ENCODE measurements at regions not wholly inside any gene's neighbourhood (a gene's known extent, or its start where the extent isn't known, plus 50 kb on each side); places are given as distances from the start of the nearest gene placed in this dataset.

- DNase-seq (no peak), ATAC-seq (no peak)
- intact Hi-C loops (cut with DNase I), result no loop called here
- Histone ChIP-seq H3K27me3 (no peaks in the 10 kb centered on the region), H3K36me3 (replicated peaks in 1 of 2; ENCODE audit: insufficient read depth in 1 of 2, low read depth in 2 of 2) (no peaks in the 10 kb centered on the region), H3K4me3 (no peak overlapping the region), H3K27ac (no peak overlapping the region), H3K4me1 (no peaks in the 10 kb centered on the region), H3K9me3 (peaks cover 0 to 6% (median 0%) of the 10 kb centered on the region in 3 donors)
- 18 to 24% methylated on average over 1 of the region's 1 CpG for WGBS, 2 donors
- no peak for TF ChIP-seq CTCF (IDR thresholded peaks at IDR 0.05)
- no peak for TF ChIP-seq POLR2A (IDR thresholded peaks at IDR 0.05)
Measured at GRCh38 chr4:156217236-156217635, 263.6 kb upstream of the CTSO start.

- intact Hi-C loops (cut with DNase I), result no loop called here
- TF ChIP-seq POLR2A (IDR thresholded peaks at IDR 0.05), result no peak
- no peak for TF ChIP-seq CTCF (IDR thresholded peaks at IDR 0.05)
- DNase-seq, result no peak
Measured at GRCh38 chr4:156201050-156201449, 247.4 kb upstream of the CTSO start.

GRCh38 chr4:156198511-156198910, 244.8 kb upstream of the CTSO start:
- Histone ChIP-seq H3K9me3 (no peaks in the 10 kb centered on the region), H3K27me3 (no peaks in the 10 kb centered on the region), H3K27ac (no peak overlapping the region), H3K36me3 (replicated peaks in 1 of 2; ENCODE audit: insufficient read depth in 1 of 2, low read depth in 2 of 2) (no peaks in the 10 kb centered on the region), H3K4me3 (no peak overlapping the region), H3K4me1 (no peaks in the 10 kb centered on the region)
- WGBS, 2 donors, result 72 to 84% methylated on average over 13 to 15 of the region's 15 CpGs
- ATAC-seq (no peak), DNase-seq (no peak)
- TF ChIP-seq POLR2A (IDR thresholded peaks at IDR 0.05) (no peak), CTCF (IDR thresholded peaks at IDR 0.05) (no peak)
- intact Hi-C loops (cut with DNase I), result no loop called here

More at GRCh38 chr4:156201050-156201449, 247.4 kb upstream of the CTSO start:
- no peaks in the 10 kb centered on the region for H3K27me3 ChIP-seq
- no peaks in the 10 kb centered on the region for H3K36me3 ChIP-seq (replicated peaks in 1 of 2; ENCODE audit: insufficient read depth in 1 of 2, low read depth in 2 of 2)
- H3K4me1 ChIP-seq, result no peaks in the 10 kb centered on the region
- no peaks in the 10 kb centered on the region for H3K9me3 ChIP-seq
- ATAC-seq, result no peak
- no peak overlapping the region for H3K4me3 ChIP-seq
- no peak overlapping the region for H3K27ac ChIP-seq

GRCh38 chr4:156197216-156197615, 243.6 kb upstream of the CTSO start:
- Histone ChIP-seq H3K27ac (no peak overlapping the region), H3K27me3 (no peaks in the 10 kb centered on the region), H3K9me3 (no peaks in the 10 kb centered on the region), H3K4me3 (no peak overlapping the region), H3K36me3 (replicated peaks in 1 of 2; ENCODE audit: insufficient read depth in 1 of 2, low read depth in 2 of 2) (no peaks in the 10 kb centered on the region), H3K4me1 (no peaks in the 10 kb centered on the region)
- TF ChIP-seq CTCF (IDR thresholded peaks at IDR 0.05) (no peak), POLR2A (IDR thresholded peaks at IDR 0.05) (no peak)
- WGBS, 2 donors, result 72 to 76% methylated on average over 8 of the region's 8 CpGs
- DNase-seq, result no peak
- intact Hi-C loops (cut with DNase I), result no loop called here
- no peak for ATAC-seq

- Histone ChIP-seq H3K27ac (no peak overlapping the region), H3K9me3 (no peaks in the 10 kb centered on the region), H3K4me3 (no peak overlapping the region), H3K36me3 (replicated peaks in 1 of 2; ENCODE audit: insufficient read depth in 1 of 2, low read depth in 2 of 2) (no peaks in the 10 kb centered on the region), H3K27me3 (no peaks in the 10 kb centered on the region), H3K4me1 (no peaks in the 10 kb centered on the region)
- no peak for DNase-seq
- no peak for ATAC-seq
- TF ChIP-seq CTCF (IDR thresholded peaks at IDR 0.05), result no peak
- TF ChIP-seq POLR2A (IDR thresholded peaks at IDR 0.05), result no peak
- intact Hi-C loops (cut with DNase I), result no loop called here
- WGBS, 2 donors, result 73% methylated on average over 7 of the region's 7 CpGs
Measured at GRCh38 chr4:156196722-156197121, 243.1 kb upstream of the CTSO start.

All from body of pancreas (tissue), 4 donors.